GM12865 (cell line): ENCODE measurements at regions not wholly inside any gene's neighbourhood (a gene's known extent, or its start where the extent isn't known, plus 50 kb on each side); places are given as distances from the start of the nearest gene placed in this dataset.

Source experiments
- DNase-seq: peaks from one replicate; pipeline ENCODE4 v3.0.0; 2010; ENCODE audit warnings: low read depth
- H3K4me3 ChIP-seq: 2 replicates; pipeline ENCODE4 v1.5.1; 2011; ENCODE audit warnings: mild to moderate bottlenecking, low read depth, low read length, control low read depth
- CTCF ChIP-seq: IDR thresholded peaks from 2 replicates; pipeline ENCODE4 v1.5.1; 2011; ENCODE audit warnings: low read length, control low read depth, low read depth, inconsistent platforms; ENCODE audit not compliant: insufficient read depth; ENCODE audit errors: missing control alignments

GRCh38 chr21:28345934-28346333 lies 646.7 kb downstream of the LTN1 start:
- DNase-seq, result no peak
- no peak overlapping the region for H3K4me3 ChIP-seq
- no peak for TF ChIP-seq CTCF

GRCh38 chr21:28344985-28345384 lies 647.7 kb downstream of the LTN1 start:
- no peak overlapping the region for H3K4me3 ChIP-seq
- no peak for TF ChIP-seq CTCF
- no peak for DNase-seq

- TF ChIP-seq CTCF, result no peak
- no peak for DNase-seq
Observed at GRCh38 chr21:28342212-28342810, 650.4 kb downstream of the LTN1 start.

GRCh38 chr21:28339403-28339802 lies 653.3 kb downstream of the LTN1 start:
- TF ChIP-seq CTCF, result no peak
- DNase-seq, result no peak
- H3K4me3 ChIP-seq, result no peak overlapping the region

More at GRCh38 chr21:28342212-28342810, 650.4 kb downstream of the LTN1 start:
- no peak overlapping the region for H3K4me3 ChIP-seq

- no peak for DNase-seq
- H3K4me3 ChIP-seq, result no peak overlapping the region
- no peak for TF ChIP-seq CTCF
Observed at GRCh38 chr21:28338701-28339305, 653.9 kb downstream of the LTN1 start.

GRCh38 chr21:28337315-28337714 lies 655.4 kb downstream of the LTN1 start:
- DNase-seq, result peak; percentile 13
- no peak for TF ChIP-seq CTCF
- no peak overlapping the region for H3K4me3 ChIP-seq

- H3K4me3 ChIP-seq, result no peak overlapping the region
- no peak for TF ChIP-seq CTCF
- peak; percentile 24 for DNase-seq
Observed at GRCh38 chr21:28336314-28336713, 656.4 kb downstream of the LTN1 start.
